HEK293 (cell line): ENCODE measurements at regions not wholly inside any gene's neighbourhood (a gene's known extent, or its start where the extent isn't known, plus 50 kb on each side); places are given as distances from the start of the nearest gene placed in this dataset.

Source experiments
- KLF16 ChIP-seq: fragments of 450-650 bp; formaldehyde crosslinking; IDR thresholded peaks from 2 replicates; pipeline ENCODE4 v1.5.1; 2017; ENCODE audit warnings: missing biosample characterization, missing genetic modification characterization
- PBX3 ChIP-seq: sonication (generic); formaldehyde crosslinking; IDR thresholded peaks from 2 replicates; pipeline ENCODE4 v1.8.1; 2022; ENCODE audit warnings: mild to moderate bottlenecking, moderate library complexity, missing genetic modification reagents
- ZBTB26 ChIP-seq: fragments of 450-650 bp; formaldehyde crosslinking; optimal IDR thresholded peaks from 2 replicates; pipeline ENCODE3; 2016; ENCODE audit warnings: missing biosample characterization, mild to moderate bottlenecking, missing genetic modification characterization
- ZFP3 ChIP-seq: fragments of 450-650 bp; formaldehyde crosslinking; IDR thresholded peaks from 2 replicates; pipeline ENCODE4 v1.5.1; 2016; ENCODE audit warnings: low read depth, missing biosample characterization, missing genetic modification characterization
- ZSCAN18 ChIP-seq: fragments of 450-650 bp; formaldehyde crosslinking; IDR thresholded peaks from 2 replicates; pipeline ENCODE4 v1.5.1; 2016; ENCODE audit warnings: missing biosample characterization, missing genetic modification characterization

GRCh38 chr16:64869781-64870180, 252.1 kb downstream of the CDH11 start:
- no peak for TF ChIP-seq PBX3
- no peak for TF ChIP-seq ZBTB26 (tag by site-specific recombination)
- TF ChIP-seq KLF16 (tag by site-specific recombination): no peak
- no peak for TF ChIP-seq ZSCAN18 (tag by site-specific recombination)
- TF ChIP-seq ZFP3 (tag by site-specific recombination): no peak
